Mammary epithelial cell (primary cell): ENCODE measurements at regions not wholly inside any gene's neighbourhood (a gene's known extent, or its start where the extent isn't known, plus 50 kb on each side); places are given as distances from the start of the nearest gene placed in this dataset.
"Not testable (repeated sequence)": the region's sequence is repeated elsewhere in the genome, so short reads cannot be mapped to it uniquely, and the experiment has no call there.

Experiments used
- CTCF ChIP-seq, 2 donors: IDR thresholded peaks in 1 of 2; conservative IDR thresholded peaks in 1 of 2; 2 replicates each; pipeline ENCODE4 v1.5.1; 2011 to 2012; ENCODE audit warnings: inconsistent platforms in 2 of 2, low read length in 2 of 2, mild to moderate bottlenecking in 2 of 2, control low read depth in 1 of 2, low read depth in 1 of 2; ENCODE audit not compliant: insufficient read depth in 1 of 2; ENCODE audit errors: extremely low read depth in 1 of 2
- EZH2 ChIP-seq: IDR thresholded peaks from 2 replicates; pipeline ENCODE4 v1.6.1; 2012; ENCODE audit warnings: low read length, inconsistent platforms, borderline replicate concordance

- not testable (repeated sequence) for TF ChIP-seq CTCF (conservative IDR thresholded peaks at IDR 0.05 in 1 of 2, IDR thresholded peaks at IDR 0.05 in 1 of 2; ENCODE audit: extremely low read depth in 1 of 2, insufficient read depth in 1 of 2, low read depth in 1 of 2, low read length in 2 of 2); EZH2
Observed at GRCh38 chr14:106474261-106475028, 948.1 kb downstream of the TMEM121 start.
